HUES64 (cell line): ENCODE measurements at regions not wholly inside any gene's neighbourhood (a gene's known extent, or its start where the extent isn't known, plus 50 kb on each side); places are given as distances from the start of the nearest gene placed in this dataset.

ENCODE experiments used
- H3K27ac ChIP-seq: 2 replicates; pipeline ENCODE4 v1.7.0; 2013; ENCODE audit warnings: low read depth, low read length, inconsistent platforms
- H3K27me3 ChIP-seq: 2 replicates; pipeline ENCODE4 v1.6.1; 2013; ENCODE audit warnings: mild to moderate bottlenecking, low read length; ENCODE audit not compliant: insufficient read depth
- H3K36me3 ChIP-seq: 2 replicates; pipeline ENCODE4 v1.6.1; 2013; ENCODE audit warnings: mild to moderate bottlenecking, low read length; ENCODE audit not compliant: insufficient read depth
- H3K4me1 ChIP-seq: 2 replicates; pipeline ENCODE4 v1.6.1; 2013; ENCODE audit warnings: mild to moderate bottlenecking, low read length, moderate library complexity; ENCODE audit not compliant: insufficient read depth
- H3K4me3 ChIP-seq: 2 replicates; pipeline ENCODE4 v1.5.1; 2013; ENCODE audit warnings: mild to moderate bottlenecking, low read length, moderate library complexity
- H3K9ac ChIP-seq: 2 replicates; pipeline ENCODE4 v1.6.1; 2013; ENCODE audit warnings: mild to moderate bottlenecking, low read depth, low read length
- H3K9me3 ChIP-seq: 2 replicates; pipeline ENCODE4 v1.6.1; 2013; ENCODE audit warnings: low read depth, low read length; ENCODE audit not compliant: insufficient read depth
- WGBS: fragments of 150-250, 120-280 bp; methylation state at CpG from one replicate; pipeline ENCODE4 v1.1.7; 2013; ENCODE audit warnings: missing lambda C conversion rate; 5-methylcytosine and 5-hydroxymethylcytosine counted together

DNA sequence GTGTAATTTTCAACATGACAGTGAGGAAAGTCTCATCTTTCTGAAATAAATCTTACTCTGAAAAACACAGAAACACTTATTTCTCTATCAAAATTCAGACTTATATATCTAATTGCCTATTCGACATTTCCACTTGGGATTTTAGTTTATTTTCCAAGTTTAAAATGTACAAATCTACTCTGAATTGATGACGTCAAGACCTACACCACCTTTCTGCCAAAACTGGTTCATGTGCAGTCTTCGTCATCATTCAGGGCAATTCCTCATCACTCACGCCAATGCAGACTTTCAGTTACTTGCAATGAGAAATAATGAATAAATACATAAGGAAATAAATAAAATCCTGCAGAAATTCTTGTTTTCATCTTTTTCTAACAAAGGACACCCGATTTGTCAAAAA is 843.8 kb downstream of the C12orf50 start:
- Histone ChIP-seq H3K9me3 (no peaks in the 10 kb centered on the region), H3K27ac (no peak overlapping the region), H3K4me3 (no peak overlapping the region), H3K9ac (no peak overlapping the region), H3K27me3 (no peaks in the 10 kb centered on the region), H3K4me1 (no peaks in the 10 kb centered on the region), H3K36me3 (no peaks in the 10 kb centered on the region)
- 97% methylated on average over 4 of the region's 5 CpGs for WGBS

DNA sequence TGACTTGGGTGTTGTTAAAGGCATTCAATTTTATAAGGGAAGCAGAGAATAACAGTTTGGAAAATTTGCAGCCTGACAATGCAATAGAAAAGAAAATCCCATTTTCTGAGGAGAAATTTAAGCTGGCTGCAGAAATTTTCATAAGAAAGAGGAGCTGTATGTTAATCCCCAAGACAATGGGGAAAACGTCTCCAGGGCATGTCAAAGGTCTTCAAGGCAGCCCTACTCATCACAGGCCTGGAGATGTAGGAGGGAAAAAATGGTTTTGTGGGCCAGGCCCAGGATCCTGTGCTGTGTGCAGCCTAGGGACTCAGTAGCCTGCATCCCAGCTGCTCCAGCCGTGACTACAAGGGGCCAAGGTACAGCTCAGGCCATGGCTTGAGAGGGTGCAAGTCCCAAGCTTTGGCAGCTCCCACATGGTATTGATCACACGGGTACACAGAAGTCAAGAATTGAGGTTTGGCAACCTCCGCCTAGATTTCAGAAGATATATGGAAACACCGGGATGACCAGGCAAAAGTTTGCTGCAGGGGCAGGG is 846.4 kb downstream of the C12orf50 start:
- H3K36me3 ChIP-seq, result no peaks in the 10 kb centered on the region
- WGBS, result 89% methylated on average over 5 of the region's 5 CpGs

GRCh38 chr12:87171356-87171755 is 857.8 kb downstream of the C12orf50 start:
- H3K4me1 ChIP-seq, result no peaks in the 10 kb centered on the region
- peaks cover 8% of the 10 kb centered on the region for H3K9me3 ChIP-seq
- no peak overlapping the region for H3K9ac ChIP-seq
- no peak overlapping the region for H3K4me3 ChIP-seq
- H3K27me3 ChIP-seq, result no peaks in the 10 kb centered on the region
- H3K36me3 ChIP-seq, result no peaks in the 10 kb centered on the region
- 97% methylated on average over 15 of the region's 16 CpGs for WGBS
- H3K27ac ChIP-seq, result no peak overlapping the region

More for the DNA sequence above, 846.4 kb downstream of the C12orf50 start:
- H3K27ac ChIP-seq, result no peak overlapping the region
- no peaks in the 10 kb centered on the region for H3K4me1 ChIP-seq
- H3K9me3 ChIP-seq, result no peaks in the 10 kb centered on the region
- H3K4me3 ChIP-seq, result no peak overlapping the region
- H3K27me3 ChIP-seq, result no peaks in the 10 kb centered on the region
- H3K9ac ChIP-seq, result no peak overlapping the region

DNA sequence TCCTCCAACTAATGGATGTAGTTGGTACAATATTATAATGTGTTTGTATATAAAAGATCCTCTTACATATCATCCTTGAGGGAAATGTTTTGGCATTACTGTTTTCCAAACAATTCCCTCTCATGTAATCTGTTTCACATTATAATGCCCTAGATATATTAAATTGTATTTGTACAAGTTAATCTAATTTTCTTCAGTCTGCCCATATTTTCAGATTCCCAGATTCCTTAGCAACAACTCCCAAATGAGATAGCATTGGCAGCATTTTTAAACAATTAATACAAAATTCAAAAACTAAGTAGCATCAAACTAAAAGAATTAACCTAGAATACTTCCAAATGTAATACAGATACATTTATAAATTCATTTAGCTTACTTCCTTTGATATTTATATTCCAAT is 860.2 kb downstream of the C12orf50 start:
- Histone ChIP-seq H3K9me3 (peaks cover 29% of the 10 kb centered on the region), H3K4me3 (no peak overlapping the region), H3K9ac (no peak overlapping the region), H3K27ac (no peak overlapping the region), H3K36me3 (no peaks in the 10 kb centered on the region), H3K4me1 (no peaks in the 10 kb centered on the region), H3K27me3 (no peaks in the 10 kb centered on the region)

GRCh38 chr12:87165733-87166375 is 863.3 kb downstream of the C12orf50 start:
- no peaks in the 10 kb centered on the region for H3K27me3 ChIP-seq
- H3K9me3 ChIP-seq, result peaks cover 34% of the 10 kb centered on the region
- no peak overlapping the region for H3K27ac ChIP-seq
- no peak overlapping the region for H3K4me3 ChIP-seq
- 96% methylated on average over 3 of the region's 3 CpGs for WGBS
- H3K9ac ChIP-seq, result no peak overlapping the region
- no peaks in the 10 kb centered on the region for H3K36me3 ChIP-seq
- no peaks in the 10 kb centered on the region for H3K4me1 ChIP-seq

DNA sequence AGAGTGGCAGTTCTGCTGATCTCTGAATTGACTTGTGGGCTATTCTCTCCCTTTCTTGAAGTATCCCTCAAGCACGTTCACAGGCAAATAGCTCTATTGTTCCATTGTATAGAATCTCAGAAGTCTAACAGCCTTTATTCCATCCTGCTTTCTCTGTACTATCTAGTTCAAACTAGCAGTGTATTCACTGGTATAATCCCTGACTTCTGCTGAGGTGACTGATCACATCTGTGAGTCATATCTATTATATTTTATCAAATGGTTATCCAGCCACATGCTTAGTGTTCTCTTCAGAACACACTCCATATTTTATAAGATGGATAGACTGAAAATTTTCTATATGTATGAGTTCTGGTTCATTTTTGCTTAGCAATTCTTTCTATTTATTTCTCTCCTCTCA is 866.1 kb downstream of the C12orf50 start:
- no peaks in the 10 kb centered on the region for H3K4me1 ChIP-seq
- H3K9me3 ChIP-seq, result peaks cover 29% of the 10 kb centered on the region
- no peak overlapping the region for H3K27ac ChIP-seq
- H3K27me3 ChIP-seq, result no peaks in the 10 kb centered on the region
- H3K9ac ChIP-seq, result no peak overlapping the region
- H3K4me3 ChIP-seq, result no peak overlapping the region
- 93% methylated on average over 1 of the region's 1 CpG for WGBS
- no peaks in the 10 kb centered on the region for H3K36me3 ChIP-seq

- Histone ChIP-seq H3K4me3 (no peak overlapping the region), H3K36me3 (no peaks in the 10 kb centered on the region), H3K9ac (no peak overlapping the region), H3K27ac (no peak overlapping the region), H3K27me3 (no peaks in the 10 kb centered on the region), H3K9me3 (peaks cover 23% of the 10 kb centered on the region), H3K4me1 (no peaks in the 10 kb centered on the region)
- WGBS, result 96% methylated on average over 1 of the region's 1 CpG
Measured at GRCh38 chr12:87160848-87161601, 868.2 kb downstream of the C12orf50 start.

DNA sequence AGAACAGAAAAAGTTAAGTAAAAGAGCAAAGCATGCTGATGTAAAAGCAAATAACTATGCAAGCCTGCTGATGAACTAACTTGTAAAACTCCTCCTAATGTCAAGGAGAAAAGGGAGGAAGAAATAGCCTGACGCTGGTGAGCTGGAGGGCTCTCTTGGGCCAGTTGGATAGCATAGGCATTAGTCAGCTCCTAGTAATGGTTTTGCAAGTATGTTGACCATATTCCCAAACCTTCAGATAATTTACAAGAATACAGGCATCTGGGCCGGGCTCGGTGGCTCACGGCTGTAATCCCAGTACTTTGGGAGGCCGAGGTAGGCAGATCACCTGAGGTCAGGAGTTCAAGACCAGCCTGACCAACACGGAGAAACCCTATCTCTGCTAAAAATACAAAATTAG is 871.4 kb downstream of the C12orf50 start:
- Histone ChIP-seq H3K36me3 (no peaks in the 10 kb centered on the region), H3K9me3 (no peaks in the 10 kb centered on the region), H3K27me3 (no peaks in the 10 kb centered on the region), H3K4me3 (no peak overlapping the region), H3K9ac (no peak overlapping the region), H3K4me1 (no peaks in the 10 kb centered on the region), H3K27ac (no peak overlapping the region)
- WGBS, result 93% methylated on average over 6 of the region's 6 CpGs

- Histone ChIP-seq H3K9me3 (0 out of 2 replicates have a peak, but pooled peaks cover 1% of the 10 kb centered on the region), H3K27ac (no peak overlapping the region)
Measured at GRCh38 chr12:87155621-87156020, 873.6 kb downstream of the C12orf50 start.

DNA sequence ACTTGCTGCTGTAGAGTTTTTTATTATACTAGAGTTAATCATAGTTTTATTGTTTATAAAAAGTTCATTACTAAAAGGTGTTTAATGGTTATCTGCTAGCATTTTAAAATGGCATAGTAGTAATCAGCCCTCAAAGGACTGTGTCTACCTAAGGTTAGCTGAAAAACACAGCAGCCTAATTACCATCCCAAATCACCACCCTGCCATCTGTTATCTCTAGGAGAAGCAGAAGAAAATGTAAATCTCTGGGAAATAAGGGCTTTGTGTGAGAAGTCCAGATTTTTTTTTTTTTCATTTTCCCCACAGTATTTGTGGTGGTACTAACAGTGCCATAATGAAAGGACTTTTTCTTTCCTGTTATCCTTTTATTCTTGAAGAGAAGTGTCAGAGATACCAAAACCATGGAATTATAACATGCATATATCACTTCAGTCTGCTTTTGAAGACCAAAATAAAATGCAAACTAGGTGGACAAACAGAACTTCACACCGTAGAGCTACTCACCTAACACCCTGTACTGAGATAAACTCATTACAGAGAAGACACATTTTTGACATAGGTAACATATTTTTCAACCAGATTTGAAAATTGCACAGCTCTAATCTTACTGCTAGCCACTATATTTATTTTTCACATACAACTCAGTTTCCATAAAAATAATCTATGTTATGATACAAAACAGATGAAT is 876.2 kb downstream of the C12orf50 start:
- H3K4me1 ChIP-seq, result no peaks in the 10 kb centered on the region
- WGBS, result 93% methylated on average over 1 of the region's 1 CpG
- no peaks in the 10 kb centered on the region for H3K27me3 ChIP-seq
- 0 out of 2 replicates have a peak, but pooled peaks cover 3% of the 10 kb centered on the region for H3K9me3 ChIP-seq
- H3K27ac ChIP-seq, result no peak overlapping the region
- no peaks in the 10 kb centered on the region for H3K36me3 ChIP-seq
- H3K4me3 ChIP-seq, result no peak overlapping the region
- H3K9ac ChIP-seq, result no peak overlapping the region

More at GRCh38 chr12:87155621-87156020, 873.6 kb downstream of the C12orf50 start:
- Histone ChIP-seq H3K4me1 (no peaks in the 10 kb centered on the region), H3K9ac (no peak overlapping the region), H3K36me3 (no peaks in the 10 kb centered on the region), H3K4me3 (no peak overlapping the region), H3K27me3 (no peaks in the 10 kb centered on the region)
- WGBS, result 100% methylated on average over 1 of the region's 2 CpGs

DNA sequence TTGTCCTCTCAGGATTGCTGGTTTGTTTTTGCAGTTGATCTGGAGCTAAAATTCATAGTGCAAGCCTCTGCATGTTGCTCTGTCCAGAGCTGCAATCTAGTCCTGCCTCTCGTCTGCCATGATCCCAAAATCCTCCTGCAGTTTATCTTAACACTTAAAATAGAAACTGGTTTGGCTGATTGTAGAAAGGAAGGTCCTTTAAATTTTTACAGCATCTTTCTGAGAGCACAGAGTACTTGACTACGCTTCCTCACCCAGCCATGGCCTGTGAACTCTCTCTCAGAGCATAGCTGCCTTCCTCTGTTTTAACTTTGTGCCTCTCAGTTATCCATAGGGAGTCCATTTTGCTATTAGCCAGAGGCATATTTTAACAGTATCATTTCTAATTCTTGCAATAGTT is 877.1 kb downstream of the C12orf50 start:
- no peaks in the 10 kb centered on the region for H3K27me3 ChIP-seq

More for the DNA sequence above, 877.1 kb downstream of the C12orf50 start:
- no peaks in the 10 kb centered on the region for H3K4me1 ChIP-seq
- no peak overlapping the region; the same call in 1 of the 2 replicates for H3K27ac ChIP-seq
- no peaks in the 10 kb centered on the region for H3K36me3 ChIP-seq
- no peak overlapping the region for H3K4me3 ChIP-seq
- H3K9me3 ChIP-seq, result 0 out of 2 replicates have a peak, but pooled peaks cover 3% of the 10 kb centered on the region
- no peak overlapping the region for H3K9ac ChIP-seq
- 87% methylated on average over 2 of the region's 2 CpGs for WGBS
